GM23248 (cell line): ENCODE measurements at regions not wholly inside any gene's neighbourhood (a gene's known extent, or its start where the extent isn't known, plus 50 kb on each side); places are given as distances from the start of the nearest gene placed in this dataset.

Experiments
- DNase-seq: peaks from one replicate; pipeline ENCODE4 v3.0.0-alpha.2; 2015
- H2AFZ ChIP-seq: fragments of 200-600 bp; sonication (generic); 2 replicates; pipeline ENCODE4 v1.6.1; 2016; ENCODE audit warnings: antibody characterized with exemption
- H3F3A ChIP-seq: fragments of 200-600 bp; sonication (generic); 2 replicates; pipeline ENCODE4 v1.6.1; 2016; ENCODE audit warnings: mild to moderate bottlenecking, antibody characterized with exemption, mixed run types; ENCODE audit not compliant: insufficient read depth
- H3K27ac ChIP-seq: fragments of 200-600 bp; sonication (generic); 2 replicates; pipeline ENCODE4 v1.5.1; 2016; ENCODE audit warnings: mild to moderate bottlenecking
- H3K27me3 ChIP-seq: fragments of 200-600 bp; sonication (generic); replicated peaks from 2 replicates; pipeline ENCODE4 v1.6.1; 2016; ENCODE audit warnings: mild to moderate bottlenecking; ENCODE audit not compliant: insufficient read depth
- H3K36me3 ChIP-seq: fragments of 200-600 bp; sonication (generic); 2 replicates; pipeline ENCODE4 v1.6.1; 2016; ENCODE audit warnings: low read depth, mild to moderate bottlenecking
- H3K4me1 ChIP-seq: fragments of 200-600 bp; sonication (generic); 2 replicates; pipeline ENCODE4 v1.6.1; 2016; ENCODE audit warnings: mild to moderate bottlenecking; ENCODE audit not compliant: insufficient read depth
- H3K4me2 ChIP-seq: fragments of 200-600 bp; sonication (generic); one replicate; pipeline ENCODE4 v1.6.1; 2016; ENCODE audit warnings: mild to moderate bottlenecking; ENCODE audit not compliant: unreplicated experiment
- H3K4me3 ChIP-seq: fragments of 200-600 bp; sonication (generic); 2 replicates; pipeline ENCODE4 v1.5.1; 2016; ENCODE audit warnings: mild to moderate bottlenecking
- H3K79me2 ChIP-seq: fragments of 200-600 bp; sonication (generic); 2 replicates; pipeline ENCODE4 v1.6.1; 2016; ENCODE audit warnings: mild to moderate bottlenecking; ENCODE audit not compliant: insufficient read depth
- H3K9ac ChIP-seq: fragments of 200-600 bp; sonication (generic); 2 replicates; pipeline ENCODE4 v1.6.1; 2016; ENCODE audit warnings: mild to moderate bottlenecking
- H3K9me2 ChIP-seq: fragments of 200-600 bp; sonication (generic); 2 replicates; pipeline ENCODE4 v1.6.1; 2016; ENCODE audit warnings: mixed run types, mild to moderate bottlenecking, moderate library complexity; ENCODE audit not compliant: insufficient read depth
- H3K9me3 ChIP-seq: fragments of 200-600 bp; sonication (generic); one replicate; pipeline ENCODE4 v1.6.1; 2017; ENCODE audit warnings: low read depth
- H4K20me1 ChIP-seq: fragments of 200-600 bp; sonication (generic); 2 replicates; pipeline ENCODE4 v1.6.0; 2016; ENCODE audit not compliant: insufficient read depth
- EZH2 ChIP-seq: fragments of 200-600 bp; sonication (generic); IDR thresholded peaks from 2 replicates; pipeline ENCODE4 v1.6.1; 2018; ENCODE audit warnings: antibody characterized with exemption, mild to moderate bottlenecking; ENCODE audit not compliant: insufficient read depth, poor library complexity, severe bottlenecking
- EZH2phosphoT487 ChIP-seq: fragments of 200-600 bp; sonication (generic); IDR thresholded peaks from 2 replicates; pipeline ENCODE4 v1.6.1; 2018; ENCODE audit warnings: antibody characterized with exemption, moderate library complexity, mild to moderate bottlenecking, low read depth; ENCODE audit not compliant: insufficient read depth
- WGBS, 2 experiments: methylation state at CpG; one replicate each; pipeline ENCODE4 v1.1.6; 2015 to 2017; ENCODE audit warnings: low lambda C conversion rate in 2 of 2, low coverage in 1 of 2; ENCODE audit errors: missing lambda C conversion rate in 2 of 2; 5-methylcytosine and 5-hydroxymethylcytosine counted together
- in situ Hi-C: fragments of 300-500 bp; cut with MboI; formaldehyde crosslinking; loops from 2 replicates; pipeline ENCODE4 v1.15.0; 2020

- H3K27ac ChIP-seq = no peak overlapping the region
- no peak overlapping the region for H3K4me2 ChIP-seq
- no peak overlapping the region for H3K9ac ChIP-seq
- H3K79me2 ChIP-seq = no peaks in the 10 kb centered on the region
- no peak overlapping the region for H3K4me3 ChIP-seq
- H3K4me1 ChIP-seq = no peaks in the 10 kb centered on the region
- TF ChIP-seq EZH2phosphoT487 (no peak), EZH2 (no peak)
- no peaks in the 10 kb centered on the region for H3F3A ChIP-seq
- no peaks in the 10 kb centered on the region for H3K9me2 ChIP-seq
- H3K9me3 ChIP-seq = no peaks in the 10 kb centered on the region
- H3K36me3 ChIP-seq = no peaks in the 10 kb centered on the region
- no peaks in the 10 kb centered on the region for H4K20me1 ChIP-seq
- in situ Hi-C loops = no loop called here
- no peaks in the 10 kb centered on the region for H3K27me3 ChIP-seq
- no peak for DNase-seq
- 50 to 51% methylated on average over 15 of the region's 15 CpGs for WGBS, 2 experiments
- no peak overlapping the region for H2AFZ ChIP-seq
Observed at GRCh38 chr2:16105669-16106281, 165.4 kb downstream of the MYCN start.

GRCh38 chr2:16104949-16105668 lies 164.8 kb downstream of the MYCN start:
- in situ Hi-C loops = no loop called here
- Histone ChIP-seq H4K20me1 (no peaks in the 10 kb centered on the region), H3K4me2 (no peak overlapping the region), H3K4me3 (no peak overlapping the region), H3F3A (no peaks in the 10 kb centered on the region), H3K9ac (no peak overlapping the region), H3K9me2 (no peaks in the 10 kb centered on the region), H3K9me3 (no peaks in the 10 kb centered on the region), H3K27me3 (no peaks in the 10 kb centered on the region), H2AFZ (no peak overlapping the region), H3K27ac (no peak overlapping the region), H3K79me2 (no peaks in the 10 kb centered on the region), H3K4me1 (no peaks in the 10 kb centered on the region), H3K36me3 (no peaks in the 10 kb centered on the region)
- WGBS, 2 experiments = 17 to 27% methylated on average over 11 of the region's 11 CpGs
- DNase-seq = no peak
- TF ChIP-seq EZH2 (no peak), EZH2phosphoT487 (no peak)

DNA sequence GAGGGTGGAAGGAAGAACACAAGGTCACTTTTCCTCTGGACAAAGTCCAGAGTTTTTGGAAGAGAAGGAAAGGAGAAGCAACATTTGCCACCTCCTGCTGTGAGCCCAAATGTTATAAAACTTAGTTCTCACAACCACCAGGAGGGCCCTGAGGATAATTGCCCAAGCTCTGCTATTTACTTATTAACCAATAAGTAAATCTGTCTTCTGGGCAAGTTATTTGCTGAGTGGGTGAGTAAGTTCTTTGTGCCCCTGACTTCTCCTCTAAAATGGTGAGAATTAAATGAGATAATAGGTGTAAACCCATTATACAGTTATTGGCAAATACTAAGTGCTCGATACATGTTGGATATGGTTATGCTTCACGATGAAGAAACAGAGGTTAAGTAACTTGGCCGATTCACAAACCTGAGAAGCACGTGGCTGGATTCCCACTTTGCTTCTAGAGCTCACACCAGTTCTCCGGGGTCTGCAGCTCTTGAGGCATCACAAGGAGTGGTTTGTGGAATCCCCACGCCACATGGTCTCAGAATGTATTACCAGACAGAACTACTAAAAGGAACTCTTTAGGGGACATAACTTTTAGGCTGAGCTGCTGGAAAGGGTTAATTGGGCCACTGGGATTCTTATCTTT lies 164.1 kb downstream of the MYCN start:
- Histone ChIP-seq H3K27me3 (no peaks in the 10 kb centered on the region), H2AFZ (no peak overlapping the region), H3K9me3 (no peaks in the 10 kb centered on the region), H3K4me2 (no peak overlapping the region), H3K9me2 (no peaks in the 10 kb centered on the region), H3K27ac (no peak overlapping the region), H3K4me3 (no peak overlapping the region), H3F3A (no peaks in the 10 kb centered on the region), H3K9ac (no peak overlapping the region), H3K4me1 (no peaks in the 10 kb centered on the region), H3K36me3 (no peaks in the 10 kb centered on the region), H4K20me1 (no peaks in the 10 kb centered on the region), H3K79me2 (no peaks in the 10 kb centered on the region)
- in situ Hi-C loops = no loop called here
- no peak for TF ChIP-seq EZH2phosphoT487
- no peak for TF ChIP-seq EZH2
- no peak for DNase-seq
- WGBS, 2 experiments = 19 to 20% methylated on average over 6 of the region's 6 CpGs

DNA sequence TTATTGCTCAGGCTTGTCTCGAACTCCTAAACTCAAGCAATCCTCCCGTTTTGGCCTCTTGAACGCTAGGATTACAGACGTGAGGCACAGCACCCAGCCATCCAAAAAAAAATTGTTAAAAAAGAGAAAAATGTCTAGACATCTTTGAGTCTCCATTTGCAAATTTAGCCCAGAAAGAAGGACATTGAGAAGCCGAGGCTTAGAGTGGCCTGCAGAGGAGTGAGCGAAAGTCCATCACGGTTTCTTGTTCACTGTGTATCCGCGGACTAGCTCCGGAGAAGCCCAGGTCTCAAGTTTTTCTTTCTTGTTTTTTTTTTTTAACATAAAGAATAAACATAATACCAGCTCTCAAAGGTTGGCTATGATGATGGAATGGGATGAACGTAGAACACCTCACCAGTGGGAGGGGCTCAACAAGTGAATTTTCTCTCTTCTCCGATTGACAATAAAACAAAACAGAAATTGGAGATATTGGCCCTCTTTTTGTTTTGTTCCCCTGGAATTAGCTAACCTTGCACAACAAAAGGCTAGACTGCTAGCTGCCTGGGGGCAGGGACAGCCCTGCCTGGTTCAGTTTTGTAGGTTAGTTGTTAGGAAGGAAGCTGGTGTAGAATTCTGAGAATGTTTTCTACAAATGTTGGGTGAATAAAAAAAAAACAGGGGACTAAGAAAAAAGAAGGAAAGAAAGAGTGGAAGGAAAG lies 163.4 kb downstream of the MYCN start:
- Histone ChIP-seq H3K4me1 (no peaks in the 10 kb centered on the region), H3K9me2 (no peaks in the 10 kb centered on the region), H2AFZ (no peak overlapping the region), H3K36me3 (no peaks in the 10 kb centered on the region), H3K4me3 (no peak overlapping the region), H4K20me1 (no peaks in the 10 kb centered on the region), H3K9me3 (no peaks in the 10 kb centered on the region), H3K9ac (no peak overlapping the region), H3K4me2 (no peak overlapping the region), H3K79me2 (no peaks in the 10 kb centered on the region), H3K27me3 (no peaks in the 10 kb centered on the region), H3F3A (no peaks in the 10 kb centered on the region), H3K27ac (no peak overlapping the region)
- in situ Hi-C loops = no loop called here
- no peak for TF ChIP-seq EZH2
- no peak for TF ChIP-seq EZH2phosphoT487
- 31 to 35% methylated on average over 12 of the region's 12 CpGs for WGBS, 2 experiments
- DNase-seq = no peak
